Retina (tissue), 1 donor: ENCODE measurements at regions not wholly inside any gene's neighbourhood (a gene's known extent, or its start where the extent isn't known, plus 50 kb on each side); places are given as distances from the start of the nearest gene placed in this dataset.
"Not testable (repeated sequence)": the region's sequence is repeated elsewhere in the genome, so short reads cannot be mapped to it uniquely, and the experiment has no call there.

Experiments used
- DNase-seq: peaks from one replicate; pipeline ENCODE4 v3.0.0-alpha.2; 2016

GRCh38 chr7:101712652-101713051, 83.6 kb upstream of the MYL10 start:
- no peak for DNase-seq

GRCh38 chr7:101714097-101714496, 85.0 kb upstream of the MYL10 start:
- DNase-seq, result no peak

GRCh38 chr7:101717628-101718357, 88.7 kb upstream of the MYL10 start:
- DNase-seq, result peak; percentile 78

- DNase-seq, result peak; percentile 23
Measured at GRCh38 chr7:101718363-101719122, 89.4 kb upstream of the MYL10 start.

GRCh38 chr7:101719123-101719470, 90.0 kb upstream of the MYL10 start:
- no peak for DNase-seq

- DNase-seq, result no peak
Measured at GRCh38 chr7:101720324-101720723, 91.2 kb upstream of the MYL10 start.

- DNase-seq, result no peak
Measured at GRCh38 chr7:101722247-101722646, 93.2 kb upstream of the MYL10 start.

- DNase-seq, result no peak
Measured at GRCh38 chr7:101723835-101724234, 93.6 kb upstream of the CUX1 start.

- DNase-seq, result no peak
Measured at GRCh38 chr7:101724957-101725356, 92.5 kb upstream of the CUX1 start.

- no peak for DNase-seq
Measured at GRCh38 chr7:101725921-101726320, 91.5 kb upstream of the CUX1 start.

GRCh38 chr7:101727184-101727583, 90.2 kb upstream of the CUX1 start:
- DNase-seq, result no peak

- DNase-seq, result no peak
Measured at GRCh38 chr7:101728128-101728527, 89.3 kb upstream of the CUX1 start.

GRCh38 chr7:101728873-101729240, 88.6 kb upstream of the CUX1 start:
- DNase-seq, result not testable (repeated sequence)

GRCh38 chr7:101729241-101729883, 88.1 kb upstream of the CUX1 start:
- no peak for DNase-seq

GRCh38 chr7:101731502-101732084, 85.8 kb upstream of the CUX1 start:
- no peak for DNase-seq

- DNase-seq, result peak; percentile 54
Measured at GRCh38 chr7:101733713-101734475, 83.5 kb upstream of the CUX1 start.

- DNase-seq, result no peak
Measured at GRCh38 chr7:101736084-101736483, 81.3 kb upstream of the CUX1 start.

- DNase-seq, result no peak
Measured at GRCh38 chr7:101739775-101740398, 77.5 kb upstream of the CUX1 start.

- DNase-seq, result no peak
Measured at GRCh38 chr7:101740981-101741725, 76.3 kb upstream of the CUX1 start.

GRCh38 chr7:101743241-101743994, 74.0 kb upstream of the CUX1 start:
- peak; percentile 86 for DNase-seq

GRCh38 chr7:101743995-101744360, 73.4 kb upstream of the CUX1 start:
- DNase-seq, result peak; percentile 64
